Inflammatory macrophage treated with lipopolysaccharide for 4 hours (primary cell): ENCODE measurements at regions not wholly inside any gene's neighbourhood (a gene's known extent, or its start where the extent isn't known, plus 50 kb on each side); places are given as distances from the start of the nearest gene placed in this dataset.

Experiments
- DNase-seq: peaks from one replicate; pipeline ENCODE4 v3.0.0-alpha.2; 2020

GRCh38 chr3:55413236-55413635 lies 73.9 kb downstream of the WNT5A start:
- DNase-seq: no peak

- DNase-seq: no peak
Measured at GRCh38 chr3:55412545-55412944, 74.6 kb downstream of the WNT5A start.

GRCh38 chr3:55409806-55410205 lies 77.3 kb downstream of the WNT5A start:
- DNase-seq: no peak

- DNase-seq: no peak
Measured at GRCh38 chr3:55408193-55408826, 78.8 kb downstream of the WNT5A start.

DNA sequence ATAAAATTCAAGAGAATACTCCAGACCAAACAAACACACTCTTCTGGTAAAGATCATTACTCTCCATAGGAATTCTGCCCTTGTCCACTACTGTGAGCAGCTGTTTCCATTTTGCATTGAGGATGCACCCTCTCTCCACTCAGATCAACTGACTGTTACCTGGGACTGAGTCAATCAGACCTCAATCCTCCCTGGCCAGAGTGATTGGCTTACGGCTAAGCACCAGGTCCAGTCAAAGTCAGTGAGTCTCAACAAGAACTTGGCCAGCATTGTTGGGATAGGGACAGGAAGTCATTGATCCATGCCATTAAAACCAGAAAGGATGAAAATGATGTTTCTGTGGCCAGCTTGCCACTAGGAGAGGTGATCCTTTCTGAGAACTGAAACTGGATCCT lies 79.7 kb downstream of the WNT5A start:
- no peak for DNase-seq

DNA sequence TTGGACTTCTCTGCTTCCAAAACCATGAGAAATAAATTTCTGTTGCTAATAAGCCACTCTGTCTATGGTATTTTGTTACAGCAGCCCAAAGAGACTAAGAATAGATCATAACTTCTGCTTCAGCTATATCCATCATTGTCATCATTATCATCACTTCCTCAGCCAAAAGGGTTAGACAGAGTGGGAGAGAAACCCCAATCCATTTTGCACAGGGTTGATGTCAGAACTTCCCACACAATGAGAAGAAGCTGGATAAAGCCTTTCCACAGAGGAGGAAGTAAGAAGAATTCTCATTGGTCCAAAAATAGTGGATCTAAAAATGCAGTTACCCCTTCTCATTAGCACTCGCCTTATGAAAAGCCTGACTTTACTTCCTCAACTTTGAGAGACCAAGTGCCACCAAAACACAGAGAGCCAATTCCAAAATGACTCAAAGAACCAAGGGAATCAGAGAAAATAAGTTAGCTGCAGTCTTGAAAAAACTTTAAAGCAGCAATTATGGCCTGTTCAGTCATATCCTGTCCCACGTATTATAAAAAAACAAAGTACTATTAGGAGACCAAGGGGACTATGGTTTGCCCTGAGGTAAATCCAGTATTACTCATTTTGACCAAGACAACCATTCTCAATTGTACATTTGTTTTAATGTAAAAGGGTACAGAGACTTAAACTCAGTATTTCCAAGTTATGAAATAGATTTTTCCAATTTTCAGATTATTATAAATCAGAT lies 80.2 kb downstream of the WNT5A start:
- no peak for DNase-seq

- DNase-seq: no peak
Measured at GRCh38 chr3:55405436-55405835, 81.7 kb downstream of the WNT5A start.

- DNase-seq: no peak
Measured at GRCh38 chr3:55402886-55403609, 84.1 kb downstream of the WNT5A start.

- no peak for DNase-seq
Measured at GRCh38 chr3:55380561-55380960, 106.5 kb downstream of the WNT5A start.

DNA sequence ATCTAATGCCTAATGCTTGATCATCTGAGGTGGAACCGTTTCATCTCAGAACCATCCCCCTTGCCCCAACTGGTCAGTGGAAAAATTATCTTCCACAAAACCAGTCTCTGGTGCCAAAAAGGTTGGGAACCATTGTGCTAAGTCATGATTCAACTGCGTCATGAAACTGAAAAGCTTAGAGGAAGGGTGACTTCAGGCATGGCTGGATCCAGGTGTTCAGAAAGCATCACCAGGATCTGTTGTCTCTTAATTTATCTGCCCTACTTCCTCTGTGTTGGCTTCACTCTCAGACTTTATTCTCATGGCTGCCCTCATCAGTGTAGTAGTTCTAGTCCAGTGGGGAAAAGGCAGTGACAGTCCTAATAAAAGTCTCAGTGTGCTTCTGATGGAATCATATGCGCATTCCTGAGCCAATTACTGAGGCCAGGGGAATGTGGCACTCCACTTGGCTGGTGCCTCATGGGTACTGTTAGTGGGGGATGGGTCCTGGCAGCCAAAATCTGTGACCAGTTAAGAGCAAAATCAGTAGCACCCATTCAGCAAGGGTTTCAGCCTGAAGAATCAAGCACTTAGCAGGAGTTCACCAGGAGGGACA lies 110.3 kb downstream of the WNT5A start:
- no peak for DNase-seq

GRCh38 chr3:55373423-55373822 lies 113.7 kb downstream of the WNT5A start:
- DNase-seq: no peak

- DNase-seq: no peak
Measured at GRCh38 chr3:55370272-55370671, 116.8 kb downstream of the WNT5A start.

- DNase-seq: no peak
Measured at GRCh38 chr3:55369141-55369847, 117.8 kb downstream of the WNT5A start.

- DNase-seq: no peak
Measured at GRCh38 chr3:55368366-55368765, 118.7 kb downstream of the WNT5A start.

- DNase-seq: no peak
Measured at GRCh38 chr3:55367384-55367783, 119.7 kb downstream of the WNT5A start.

- no peak for DNase-seq
Measured at GRCh38 chr3:55364421-55364820, 122.7 kb downstream of the WNT5A start.

GRCh38 chr3:55362210-55362960 lies 124.7 kb downstream of the WNT5A start:
- no peak for DNase-seq

GRCh38 chr3:55357796-55358195 lies 129.3 kb downstream of the WNT5A start:
- DNase-seq: no peak

GRCh38 chr3:55352668-55353067 lies 134.4 kb downstream of the WNT5A start:
- DNase-seq: no peak

DNA sequence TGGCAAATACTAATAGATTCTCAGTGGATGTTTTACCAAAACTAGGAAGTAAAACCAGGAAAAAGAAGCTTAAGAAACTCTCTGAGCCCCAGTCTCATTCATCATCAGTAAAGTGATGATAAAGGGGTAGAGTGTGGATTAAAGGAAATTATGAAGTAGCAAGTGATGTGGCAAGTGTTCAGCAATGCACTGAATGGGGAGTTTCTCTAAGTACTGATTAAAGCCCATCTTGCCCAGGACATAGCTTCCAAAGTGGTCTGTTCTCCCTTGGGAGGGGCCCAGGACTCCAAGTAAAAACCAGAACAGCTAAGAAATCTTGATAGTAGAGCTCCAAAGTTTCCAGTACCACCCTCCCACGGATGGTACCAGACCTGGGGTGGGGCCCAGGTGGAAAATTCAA lies 137.3 kb downstream of the WNT5A start:
- DNase-seq: no peak

GRCh38 chr3:55343486-55344357 lies 143.4 kb downstream of the WNT5A start:
- no peak for DNase-seq
